GM23338 (cell line): ENCODE measurements at regions not wholly inside any gene's neighbourhood (a gene's known extent, or its start where the extent isn't known, plus 50 kb on each side); places are given as distances from the start of the nearest gene placed in this dataset.

ENCODE experiments used
- ATAC-seq: fragments of 200-7000 bp; cut with Tn5 transposase; 3 replicates; pipeline ENCODE4 v1.9.1; 2020
- DNase-seq: peaks from one replicate; pipeline ENCODE4 v3.0.0-alpha.2; 2015; ENCODE audit warnings: low spot score
- H2AFZ ChIP-seq: fragments of 200-600 bp; sonication (generic); 2 replicates; pipeline ENCODE4 v1.8.0; 2016; ENCODE audit warnings: antibody characterized with exemption, mild to moderate bottlenecking, moderate library complexity
- H3F3A ChIP-seq: fragments of 200-600 bp; sonication (generic); replicated peaks from 2 replicates; pipeline ENCODE4 v1.8.0; 2017; ENCODE audit warnings: antibody characterized with exemption, mixed run types, low read depth
- H3K27ac ChIP-seq: fragments of 200-600 bp; sonication (generic); 2 replicates; pipeline ENCODE4 v1.6.1; 2016; ENCODE audit warnings: low read depth
- H3K27me3 ChIP-seq: fragments of 200-600 bp; sonication (generic); 2 replicates; pipeline ENCODE4 v1.8.0; 2016; ENCODE audit warnings: mild to moderate bottlenecking, mixed run types, moderate library complexity; ENCODE audit not compliant: insufficient read depth
- H3K36me3 ChIP-seq: fragments of 200-600 bp; sonication (generic); 2 replicates; pipeline ENCODE4 v1.8.0; 2016; ENCODE audit warnings: mild to moderate bottlenecking; ENCODE audit not compliant: insufficient read depth
- H3K4me1 ChIP-seq: fragments of 200-600 bp; sonication (generic); 2 replicates; pipeline ENCODE4 v1.8.0; 2016; ENCODE audit warnings: mild to moderate bottlenecking, moderate library complexity; ENCODE audit not compliant: insufficient read depth
- H3K4me2 ChIP-seq: fragments of 200-600 bp; sonication (generic); 2 replicates; pipeline ENCODE4 v1.7.1; 2017; ENCODE audit warnings: mixed run types
- H3K4me3 ChIP-seq: fragments of 200-600 bp; sonication (generic); 2 replicates; pipeline ENCODE4 v1.6.1; 2016; ENCODE audit warnings: mixed run types
- H3K79me2 ChIP-seq: fragments of 200-600 bp; sonication (generic); replicated peaks from 2 replicates; pipeline ENCODE4 v1.8.0; 2017; ENCODE audit warnings: mild to moderate bottlenecking; ENCODE audit not compliant: insufficient read depth
- H3K9me2 ChIP-seq: fragments of 200-600 bp; sonication (generic); 2 replicates; pipeline ENCODE4 v1.8.0; 2017; ENCODE audit not compliant: insufficient read depth
- H4K20me1 ChIP-seq: fragments of 200-600 bp; sonication (generic); replicated peaks from 2 replicates; pipeline ENCODE4 v1.8.0; 2017; ENCODE audit warnings: mild to moderate bottlenecking; ENCODE audit not compliant: insufficient read depth
- H3K27ac Mint-ChIP-seq: 2 replicates; pipeline ENCODE4 v1.8.0; 2020; ENCODE audit warnings: inconsistent platforms, mild to moderate bottlenecking, moderate library complexity, mixed read lengths
- H3K27me3 Mint-ChIP-seq: 3 replicates; pipeline ENCODE4 v1.8.0; 2022; ENCODE audit warnings: low read depth, mild to moderate bottlenecking, moderate library complexity, mixed read lengths, inconsistent platforms; ENCODE audit not compliant: insufficient read depth, poor library complexity
- H3K36me3 Mint-ChIP-seq: 3 replicates; pipeline ENCODE4 v1.8.0; 2021; ENCODE audit warnings: low read depth, mild to moderate bottlenecking, inconsistent platforms, moderate library complexity, mixed read lengths
- H3K4me1 Mint-ChIP-seq: 3 replicates; pipeline ENCODE4 v1.8.0; 2020; ENCODE audit warnings: mild to moderate bottlenecking, inconsistent platforms, mixed read lengths
- H3K4me3 Mint-ChIP-seq: 3 replicates; pipeline ENCODE4 v1.8.0; 2021; ENCODE audit warnings: moderate library complexity, mild to moderate bottlenecking, inconsistent platforms, mixed read lengths
- H3K9me3 Mint-ChIP-seq: 3 replicates; pipeline ENCODE4 v1.8.0; 2020; ENCODE audit warnings: moderate library complexity, mild to moderate bottlenecking, inconsistent platforms, mixed read lengths
- CREB1 ChIP-seq: fragments of 250-450 bp; sonication (Bioruptor Pico); IDR thresholded peaks from 2 replicates; pipeline ENCODE4 v1.5.0; 2020; ENCODE audit warnings: low read depth, mild to moderate bottlenecking, moderate library complexity
- CTCF ChIP-seq, 2 experiments: fragments of 200-600 bp in 1 of 2; sonication (generic) in 1 of 2; conservative IDR thresholded peaks; 2 replicates each; pipeline versions ENCODE4 v1.5.1 to v1.6.1; 2016 to 2017; ENCODE audit warnings: antibody characterized with exemption in 2 of 2, low read depth in 2 of 2, mild to moderate bottlenecking in 2 of 2, moderate library complexity in 1 of 2
- ETS1 ChIP-seq: IDR thresholded peaks from 2 replicates; pipeline ENCODE4 v1.6.1; 2016; ENCODE audit warnings: antibody characterized with exemption
- EZH2 ChIP-seq: fragments of 200-600 bp; sonication (generic); IDR thresholded peaks from one replicate; pipeline ENCODE4 v1.8.0; 2017; ENCODE audit warnings: antibody characterized with exemption, mild to moderate bottlenecking, low read depth; ENCODE audit not compliant: unreplicated experiment
- EZH2phosphoT487 ChIP-seq: fragments of 200-600 bp; sonication (generic); IDR thresholded peaks from one replicate; pipeline ENCODE4 v1.8.1; 2018; ENCODE audit warnings: antibody characterized with exemption; ENCODE audit not compliant: unreplicated experiment
- JUNB ChIP-seq: IDR thresholded peaks from one replicate; pipeline ENCODE4 v1.6.1; 2016; ENCODE audit warnings: antibody characterized with exemption; ENCODE audit not compliant: unreplicated experiment
- NANOG ChIP-seq: IDR thresholded peaks from 2 replicates; pipeline ENCODE4 v1.6.1; 2016; ENCODE audit warnings: antibody characterized with exemption, borderline replicate concordance
- POLR2AphosphoS5 ChIP-seq: IDR thresholded peaks from 2 replicates; pipeline ENCODE4 v1.6.1; 2016; ENCODE audit warnings: antibody characterized with exemption, low read depth
- REST ChIP-seq: IDR thresholded peaks from one replicate; pipeline ENCODE4 v1.6.1; 2018; ENCODE audit warnings: antibody characterized with exemption; ENCODE audit not compliant: unreplicated experiment
- STAT1 ChIP-seq: IDR thresholded peaks from one replicate; pipeline ENCODE4 v1.6.1; 2016; ENCODE audit warnings: antibody characterized with exemption; ENCODE audit not compliant: unreplicated experiment
- ZNF114 ChIP-seq: fragments of 250-450 bp; sonication (Bioruptor Pico); IDR thresholded peaks from 2 replicates; pipeline ENCODE4 v1.5.0; 2020; ENCODE audit warnings: mild to moderate bottlenecking, moderate library complexity
- ZNF331 ChIP-seq: fragments of 250-450 bp; sonication (Bioruptor Pico); IDR thresholded peaks from 2 replicates; pipeline ENCODE4 v1.5.0; 2020; ENCODE audit warnings: low read depth, mild to moderate bottlenecking, moderate library complexity
- ZNF462 ChIP-seq: fragments of 250-450 bp; sonication (Bioruptor Pico); IDR thresholded peaks from 2 replicates; pipeline ENCODE4 v1.5.0; 2020; ENCODE audit warnings: mild to moderate bottlenecking, moderate library complexity

- no peaks in the 10 kb centered on the region for H3K9me2 ChIP-seq
- no peaks in the 10 kb centered on the region for H3K4me1 Mint-ChIP-seq
- no peak overlapping the region for H3K4me2 ChIP-seq
- H3K9me3 Mint-ChIP-seq, result no peaks in the 10 kb centered on the region
- H3F3A ChIP-seq, result no peaks in the 10 kb centered on the region
- TF ChIP-seq CREB1 (CRISPR knock-in tag) (no peak), STAT1 (no peak), NANOG (no peak), ETS1 (no peak), ZNF331 (CRISPR knock-in tag) (no peak), REST (no peak), POLR2AphosphoS5 (no peak), CTCF (conservative IDR thresholded peaks at IDR 0.05; ENCODE audit: low read depth in 2 of 2) (no peak), ZNF114 (CRISPR knock-in tag) (no peak), EZH2 (no peak), ZNF462 (no peak), JUNB (no peak), EZH2phosphoT487 (no peak)
- H3K36me3 Mint-ChIP-seq, result no peaks in the 10 kb centered on the region
- H4K20me1 ChIP-seq, result no peaks in the 10 kb centered on the region
- no peak overlapping the region for H3K4me3 Mint-ChIP-seq
- H3K27me3 ChIP-seq, result no peaks in the 10 kb centered on the region
- no peaks in the 10 kb centered on the region for H3K4me1 ChIP-seq
- DNase-seq (no peak), ATAC-seq (no peak)
- H3K79me2 ChIP-seq, result no peaks in the 10 kb centered on the region
- H2AFZ ChIP-seq, result no peak overlapping the region
- no peak overlapping the region for H3K27ac Mint-ChIP-seq
- H3K36me3 ChIP-seq, result no peaks in the 10 kb centered on the region
- no peak overlapping the region for H3K4me3 ChIP-seq
- no peaks in the 10 kb centered on the region for H3K27me3 Mint-ChIP-seq
- no peak overlapping the region for H3K27ac ChIP-seq
Measured at GRCh38 chr11:80617156-80617555, 1176.3 kb upstream of the TENM4 start.
